NCI-H460 (cell line): ENCODE measurements at regions not wholly inside any gene's neighbourhood (a gene's known extent, or its start where the extent isn't known, plus 50 kb on each side); places are given as distances from the start of the nearest gene placed in this dataset.
"Not testable (repeated sequence)": the region's sequence is repeated elsewhere in the genome, so short reads cannot be mapped to it uniquely, and the experiment has no call there.

ENCODE experiments used
- DNase-seq: peaks from one replicate; pipeline ENCODE4 v3.0.0-alpha.2; 2016; ENCODE audit warnings: low read depth; ENCODE audit errors: extremely low read depth

GRCh38 chr12:125538401-125539199 is 473.4 kb downstream of the AACS start:
- DNase-seq: no peak

DNA sequence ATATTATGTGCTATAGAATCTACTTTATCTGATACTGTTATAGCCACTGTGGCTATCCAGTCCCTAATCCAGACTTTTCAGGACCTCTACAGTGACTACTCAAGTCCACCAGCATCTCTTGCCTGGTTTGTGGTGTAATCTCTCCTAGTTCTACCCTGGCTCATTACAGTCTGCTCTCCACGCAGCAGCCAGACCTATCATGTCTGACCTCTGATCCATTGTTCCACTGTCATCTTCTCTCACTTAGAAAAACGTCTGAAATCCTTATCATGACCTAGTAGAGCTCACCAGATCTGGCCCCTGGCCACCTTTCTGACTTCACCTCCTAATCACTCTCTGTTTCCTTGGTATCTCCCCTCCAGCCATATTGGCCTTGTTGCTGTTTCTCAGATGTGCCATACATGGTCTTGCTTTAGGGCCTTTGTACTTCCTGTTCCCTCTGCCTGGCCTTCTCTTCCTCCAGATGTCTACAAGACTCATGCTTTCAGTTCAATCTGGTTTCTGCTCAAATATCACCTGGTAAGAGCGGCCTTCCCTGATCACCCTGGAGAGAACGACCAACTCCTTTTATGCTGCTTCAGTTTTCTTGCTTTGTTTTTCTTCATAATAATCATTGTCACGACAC is 475.5 kb downstream of the AACS start:
- DNase-seq: no peak

DNA sequence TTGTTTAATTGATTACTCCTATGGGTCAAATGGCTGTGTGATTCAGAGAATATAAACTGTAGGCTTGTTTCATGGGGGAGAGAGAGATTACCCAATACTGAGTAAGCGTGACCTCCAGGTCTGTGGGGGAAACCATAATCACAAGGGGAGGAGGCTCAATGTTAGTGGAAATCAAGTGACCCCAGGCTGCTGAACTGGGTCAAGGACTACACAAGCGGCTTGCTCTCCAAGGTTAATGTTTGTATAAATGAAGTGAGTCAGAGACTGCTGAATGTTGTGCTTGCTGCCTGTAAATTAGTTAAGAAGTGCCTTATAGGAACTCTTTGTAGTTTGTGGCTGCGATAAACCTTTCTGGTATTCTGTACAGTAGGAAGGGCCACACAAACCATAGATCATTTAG is 479.7 kb downstream of the AACS start:
- DNase-seq: no peak

DNA sequence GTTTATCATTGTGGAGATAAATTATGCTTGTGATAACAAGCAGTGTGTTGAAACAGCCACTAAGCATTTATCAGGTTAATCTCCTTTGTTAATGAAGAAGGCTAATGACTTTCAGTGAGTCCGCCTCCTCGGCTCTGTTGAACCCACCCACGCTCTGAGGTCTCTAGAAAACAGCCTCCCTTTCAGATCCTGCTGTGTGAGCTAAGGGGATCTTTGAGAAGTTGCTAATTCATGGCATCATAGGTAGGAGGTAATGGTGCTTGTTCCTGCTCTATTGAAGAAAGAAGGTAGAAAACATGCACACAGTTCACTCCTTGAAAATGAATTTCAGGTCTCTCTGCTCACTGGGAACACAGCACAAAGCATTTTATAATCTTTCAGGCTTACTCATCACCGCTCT is 483.9 kb downstream of the AACS start:
- no peak for DNase-seq

- DNase-seq: no peak
Observed at GRCh38 chr12:125549836-125550235, 484.6 kb downstream of the AACS start.

GRCh38 chr12:125552295-125552694 is 487.1 kb downstream of the AACS start:
- DNase-seq: no peak

GRCh38 chr12:125561008-125561407 is 495.8 kb downstream of the AACS start:
- not testable (repeated sequence) for DNase-seq

DNA sequence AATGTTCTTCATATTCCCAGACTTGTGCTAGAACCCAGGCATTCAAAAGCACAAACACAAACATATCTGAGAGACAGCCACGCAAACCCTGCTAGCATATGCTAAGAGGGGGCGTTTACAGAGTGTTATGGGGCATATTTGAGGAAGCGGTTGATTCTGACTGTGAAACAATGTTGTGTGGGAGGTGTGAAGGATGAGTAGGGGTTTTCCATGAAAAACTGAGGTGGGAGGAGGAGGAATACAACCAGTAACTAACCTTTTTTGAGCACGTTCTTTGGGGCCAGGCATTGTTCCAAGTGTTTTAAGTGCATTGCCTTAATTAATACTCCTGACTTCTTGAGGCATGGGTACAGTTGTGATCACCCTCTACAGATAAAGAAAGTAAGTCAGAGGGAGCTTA is 499.5 kb downstream of the AACS start:
- no peak for DNase-seq

DNA sequence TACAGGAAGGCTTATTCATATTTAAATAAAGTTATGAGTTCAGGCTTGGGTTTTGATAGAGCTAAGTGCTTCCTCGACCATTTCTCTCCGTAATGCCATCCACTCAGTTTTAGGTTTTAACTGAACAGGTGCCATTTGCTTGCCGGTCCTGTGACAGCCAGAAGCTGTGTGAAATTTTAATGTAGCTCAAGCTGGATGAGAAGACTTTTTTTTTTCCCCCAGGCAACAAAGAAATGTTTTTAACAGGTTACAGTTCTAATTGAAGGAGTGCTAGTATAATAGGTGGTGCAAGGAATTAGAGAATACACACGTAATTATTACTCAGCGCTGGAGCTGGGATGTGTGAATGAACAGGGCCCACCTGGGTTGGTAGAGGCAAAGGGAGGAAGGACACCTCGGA is 502.3 kb downstream of the AACS start:
- no peak for DNase-seq

GRCh38 chr12:125568306-125568705 is 503.1 kb downstream of the AACS start:
- no peak for DNase-seq

- DNase-seq: no peak
Observed at GRCh38 chr12:125573271-125573670, 508.0 kb downstream of the AACS start.

- DNase-seq: no peak
Observed at GRCh38 chr12:125577334-125577733, 512.1 kb downstream of the AACS start.

DNA sequence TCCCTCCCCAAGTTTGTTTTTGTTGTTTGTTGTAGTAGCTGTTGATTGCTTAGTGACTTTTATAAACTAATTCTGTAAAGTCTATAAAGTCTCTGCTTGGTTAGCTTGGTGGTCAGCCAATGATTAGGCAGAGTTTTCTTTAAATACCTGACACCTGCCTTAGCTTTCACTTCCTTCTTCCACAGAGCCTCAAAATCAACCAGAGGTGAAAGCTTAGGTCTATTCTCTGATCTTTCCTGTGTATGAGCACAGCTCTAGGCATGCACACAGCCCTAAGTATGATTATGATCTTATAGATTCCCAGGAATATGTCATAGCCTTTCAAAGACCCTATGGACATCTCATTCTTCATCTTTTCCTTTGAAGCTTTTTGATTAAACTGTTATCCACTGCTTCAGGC is 514.7 kb downstream of the AACS start:
- DNase-seq: no peak

- no peak for DNase-seq
Observed at GRCh38 chr12:125583071-125583470, 517.8 kb downstream of the AACS start.

DNA sequence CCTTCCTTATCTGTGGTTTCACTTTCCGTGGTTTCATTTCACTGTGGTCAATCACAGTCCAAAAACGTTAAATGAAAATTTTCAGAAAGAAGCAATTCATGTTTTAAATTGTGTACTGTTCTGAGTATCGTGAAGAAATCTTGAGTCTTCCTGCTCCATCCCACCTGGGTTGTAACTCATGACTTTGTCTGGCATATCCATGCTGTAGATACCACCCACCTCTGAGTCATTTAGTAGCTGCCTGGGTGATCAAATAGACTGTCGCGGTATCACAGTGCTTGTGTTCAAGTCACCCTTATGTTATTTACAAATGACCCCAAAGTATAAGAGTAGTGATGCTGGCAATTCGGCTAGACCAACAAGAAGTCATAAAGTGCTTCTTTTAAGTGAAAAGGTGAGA is 521.2 kb downstream of the AACS start:
- no peak for DNase-seq

DNA sequence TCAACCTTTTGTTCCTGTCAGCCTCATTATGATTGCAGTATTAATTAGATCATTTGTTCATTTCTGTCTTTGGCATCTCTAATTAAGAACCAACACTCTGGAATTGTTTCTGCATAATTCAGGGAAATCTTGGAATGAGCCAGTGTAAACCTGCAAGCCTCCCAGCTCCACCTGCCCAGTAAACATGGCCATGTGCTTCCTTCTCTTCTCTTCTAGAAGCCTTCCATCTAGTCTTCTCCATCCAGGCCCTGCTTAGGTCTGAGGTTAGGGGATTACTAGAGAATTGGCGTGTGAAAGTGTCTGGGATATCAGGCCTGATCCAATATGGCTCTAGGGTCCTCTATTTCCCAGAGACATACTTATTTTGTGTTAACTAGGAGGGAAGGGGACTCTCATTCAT is 528.0 kb downstream of the AACS start:
- DNase-seq: no peak

GRCh38 chr12:125604976-125605375 is 539.7 kb downstream of the AACS start:
- DNase-seq: no peak

GRCh38 chr12:125606312-125606711 is 541.1 kb downstream of the AACS start:
- no peak for DNase-seq

GRCh38 chr12:125610292-125610691 is 545.1 kb downstream of the AACS start:
- DNase-seq: no peak

GRCh38 chr12:125610971-125611370 is 545.7 kb downstream of the AACS start:
- no peak for DNase-seq

GRCh38 chr12:125614058-125614457 is 548.8 kb downstream of the AACS start:
- DNase-seq: no peak

- DNase-seq: no peak
Observed at GRCh38 chr12:125619723-125620122, 554.5 kb downstream of the AACS start.
